HG02763 (cell line): ENCODE measurements at regions not wholly inside any gene's neighbourhood (a gene's known extent, or its start where the extent isn't known, plus 50 kb on each side); places are given as distances from the start of the nearest gene placed in this dataset.

Source experiments
- ATAC-seq: cut with Tn5 transposase; IDR thresholded peaks from one replicate; pipeline ENCODE4 v1.9.1; 2021; ENCODE audit warnings: mild to moderate bottlenecking, moderate library complexity; ENCODE audit not compliant: unreplicated experiment

DNA sequence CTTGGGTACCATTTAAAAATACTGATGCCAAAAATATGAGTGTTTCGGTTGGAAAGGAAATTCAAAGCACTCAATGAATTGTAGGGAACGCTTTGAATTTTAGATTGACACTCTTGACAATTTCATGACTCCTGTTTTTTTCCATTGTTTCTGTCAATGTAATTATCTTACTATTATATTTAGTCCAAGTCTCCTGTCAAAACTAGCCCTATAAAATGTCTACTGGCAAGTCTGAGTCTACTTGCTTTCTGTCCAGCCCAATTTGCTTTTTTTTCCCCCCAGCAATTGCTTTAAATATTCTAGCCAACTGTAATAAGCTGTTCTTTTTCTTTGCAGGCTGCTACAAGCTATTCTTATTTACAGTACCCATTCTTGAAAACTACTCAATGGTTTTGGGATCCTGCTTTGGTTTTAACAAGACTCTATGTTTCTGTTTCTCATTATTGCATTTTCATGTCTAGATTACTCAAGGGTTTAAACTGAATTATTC, 1103.9 kb upstream of the GJE1 start:
- ATAC-seq, result no peak

DNA sequence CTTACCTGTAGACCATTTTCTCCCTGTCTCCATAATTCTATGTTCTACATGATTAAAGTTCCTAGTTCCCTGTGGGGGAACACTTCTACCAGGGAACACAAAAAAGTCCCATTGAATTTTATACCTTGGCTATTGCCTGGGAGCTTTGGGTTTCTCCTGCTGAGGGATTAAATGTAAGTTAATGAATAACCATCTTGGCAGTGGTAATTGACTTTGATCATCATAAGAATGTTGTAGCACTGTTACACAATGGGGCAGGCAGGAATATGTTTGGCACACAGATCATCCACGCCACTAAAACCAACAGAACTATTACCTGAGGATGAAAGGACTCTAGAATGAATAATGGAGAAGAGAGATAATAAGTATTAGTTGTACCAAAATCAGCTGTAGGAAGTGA, 1106.2 kb upstream of the GJE1 start:
- no peak for ATAC-seq

DNA sequence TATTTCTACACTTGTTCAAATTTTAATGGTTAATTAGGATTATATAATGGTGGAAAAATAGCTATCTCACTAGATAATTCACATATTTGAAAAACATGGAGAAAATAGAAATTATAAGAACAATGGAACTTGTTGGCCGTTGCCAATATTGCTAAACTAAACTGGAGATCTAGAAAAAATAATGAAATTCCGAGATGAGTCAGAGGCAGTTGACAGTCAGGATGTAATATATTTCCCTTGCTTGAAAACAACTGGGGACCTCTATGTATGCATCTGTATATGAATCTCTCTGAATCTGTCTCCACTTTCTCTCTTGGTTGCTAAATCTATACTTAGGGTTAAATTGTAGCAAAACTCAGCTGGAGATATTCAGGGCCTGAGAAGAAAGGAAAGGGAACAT, 1108.2 kb upstream of the GJE1 start:
- no peak for ATAC-seq

- ATAC-seq, result no peak
These were observed 1114.8 kb upstream of the GJE1 start for GRCh38 chr6:141017941-141018340.

DNA sequence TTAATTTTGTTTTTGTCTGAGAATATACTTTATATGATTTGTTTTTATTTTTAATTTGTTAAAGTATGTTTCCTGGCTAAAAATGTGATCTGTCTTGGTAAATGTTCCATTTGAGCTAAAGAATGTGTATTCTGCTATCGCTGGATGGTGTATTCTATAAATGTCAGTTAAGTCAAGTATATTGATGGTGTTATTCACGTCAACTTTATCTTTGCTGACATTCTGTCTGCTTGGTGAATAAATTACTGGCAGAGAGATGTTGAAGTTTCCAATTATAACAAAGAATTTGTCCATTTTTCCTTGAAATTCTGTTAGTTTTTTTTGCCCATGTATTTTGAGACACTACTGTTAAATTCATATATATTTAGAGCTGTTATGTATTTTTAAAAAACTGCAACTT, 1131.8 kb upstream of the GJE1 start:
- ATAC-seq, result no peak

DNA sequence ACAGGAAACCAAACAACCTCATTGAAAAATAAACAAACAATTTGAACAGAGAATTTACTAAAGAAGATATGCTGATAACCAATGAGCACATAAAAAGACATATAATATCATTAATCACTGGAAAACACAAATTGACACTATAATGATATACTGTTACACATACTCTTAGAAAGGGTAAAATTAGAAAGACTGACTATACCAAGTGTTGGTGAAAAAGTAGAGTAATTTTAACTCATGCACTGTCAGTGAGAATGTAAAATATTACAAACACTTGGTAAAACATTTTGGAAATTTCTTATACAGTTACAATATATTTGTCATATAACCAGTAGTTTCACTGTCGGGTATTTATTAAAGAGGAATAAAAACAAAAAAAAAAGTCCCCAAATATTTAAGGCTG, 1139.2 kb upstream of the GJE1 start:
- no peak for ATAC-seq

DNA sequence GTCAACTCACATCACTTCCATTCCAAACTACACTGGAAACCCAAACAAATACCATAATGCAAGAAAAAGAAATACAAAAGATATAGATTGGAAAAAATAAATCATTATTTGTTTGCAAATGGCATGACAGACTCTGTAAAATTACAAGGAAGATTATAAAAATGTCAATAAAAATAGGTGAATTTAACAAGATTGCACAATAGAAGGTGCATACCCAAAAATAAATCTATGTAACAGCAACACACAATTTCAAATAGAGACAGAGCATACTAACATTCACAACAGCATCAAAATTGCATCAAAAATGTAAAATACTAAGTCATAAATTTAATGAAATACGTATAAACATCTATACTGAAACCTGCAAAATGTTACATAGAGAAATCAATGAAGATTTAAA, 1140.0 kb upstream of the GJE1 start:
- ATAC-seq, result no peak

DNA sequence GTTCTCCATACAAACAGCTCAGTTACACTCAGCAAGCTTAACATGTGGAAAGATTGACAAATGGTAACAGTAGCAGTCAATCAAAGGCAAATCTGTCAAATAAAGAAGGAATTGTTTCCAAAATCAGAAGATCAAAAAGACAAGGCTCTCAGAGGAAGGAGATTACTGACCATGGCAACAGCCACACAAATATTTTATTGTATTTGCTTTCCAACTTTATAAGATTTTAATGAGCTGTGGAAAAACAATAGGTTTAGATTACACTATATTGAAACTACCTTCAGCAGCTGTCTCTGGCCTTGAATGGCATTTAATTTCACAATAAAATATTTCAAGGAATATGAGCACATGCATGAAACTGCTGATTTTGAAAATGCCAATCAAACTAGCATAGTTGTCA, 1143.9 kb upstream of the GJE1 start:
- ATAC-seq, result no peak

GRCh38 chr6:140987364-140988155, 1145.2 kb upstream of the GJE1 start:
- ATAC-seq, result no peak

DNA sequence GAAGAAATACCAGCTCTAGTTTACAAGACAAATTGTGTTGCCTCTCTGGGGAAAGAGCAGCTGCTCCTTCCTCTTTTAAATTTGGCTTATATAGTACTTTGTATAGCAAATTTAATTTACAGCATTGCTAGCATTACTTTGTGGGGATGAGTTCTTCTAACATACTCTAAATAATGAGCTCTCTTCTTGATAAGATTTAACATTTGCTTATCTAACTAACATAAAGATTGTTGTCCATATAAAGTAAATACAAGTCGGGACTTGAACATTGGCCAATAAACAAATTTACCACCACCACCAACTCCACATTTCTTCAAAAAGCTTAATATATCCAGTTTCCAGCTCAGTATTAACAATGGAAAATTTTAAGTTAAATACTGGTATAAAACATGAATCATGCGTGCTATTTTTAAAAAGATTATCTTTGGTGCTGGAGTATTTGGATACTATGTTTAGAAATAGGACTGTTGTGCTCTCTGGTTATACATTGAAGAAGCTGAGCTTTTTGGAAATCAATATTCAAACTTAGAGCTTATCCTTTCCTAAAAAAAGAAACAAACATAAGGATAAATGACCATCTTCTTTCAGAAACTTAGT, 1146.9 kb upstream of the GJE1 start:
- ATAC-seq, result no peak

DNA sequence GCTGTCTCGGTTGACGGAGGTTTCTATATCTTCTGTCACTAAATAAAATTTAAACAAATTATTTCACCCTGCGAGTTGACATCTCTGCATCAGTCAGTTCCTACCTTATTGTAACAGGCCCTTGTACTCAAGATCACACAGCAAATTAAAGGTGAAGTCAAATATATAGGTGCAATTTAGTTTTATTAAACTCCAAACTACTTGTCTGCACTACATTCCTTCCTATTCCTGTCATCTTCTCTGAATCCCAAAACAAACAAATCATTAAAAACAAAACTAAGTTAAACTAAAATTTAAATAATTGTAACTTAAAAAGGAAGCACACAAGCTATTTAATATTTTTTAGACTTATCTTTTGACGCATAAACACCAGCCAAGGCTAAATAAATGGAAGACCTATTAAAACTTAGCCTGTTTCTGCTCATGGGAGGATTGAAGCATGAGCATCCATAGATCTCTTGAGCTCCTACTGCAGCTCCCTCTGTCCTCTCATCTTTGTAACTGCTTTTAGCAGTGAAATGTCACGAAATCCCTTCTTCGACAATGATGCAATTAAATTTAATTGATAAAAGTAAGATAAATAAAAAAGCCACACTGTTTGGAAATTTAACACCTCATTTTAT, 1152.3 kb upstream of the GJE1 start:
- no peak for ATAC-seq

DNA sequence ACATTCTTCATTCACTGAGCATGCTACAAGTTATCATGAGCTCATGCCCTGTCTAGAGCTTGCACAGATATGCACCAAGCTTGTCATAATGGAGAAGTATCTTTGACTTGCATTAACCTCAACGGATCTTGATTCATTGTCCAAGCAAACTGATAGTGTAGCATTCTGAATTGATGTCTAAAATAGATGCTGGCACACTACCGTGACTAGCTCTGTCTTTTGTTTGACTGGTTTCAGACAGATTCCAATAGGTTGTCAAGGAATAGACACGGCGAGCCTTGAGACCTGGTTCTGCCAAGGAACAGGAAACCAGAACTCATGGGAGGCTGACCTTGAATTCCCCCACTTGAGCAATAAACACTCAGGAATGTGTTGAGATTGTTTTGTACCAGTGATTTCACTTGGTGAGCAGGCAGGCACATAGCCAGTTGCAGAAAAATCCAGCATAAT, 1153.1 kb upstream of the GJE1 start:
- ATAC-seq, result no peak

- no peak for ATAC-seq
These were observed 1155.3 kb upstream of the GJE1 start for GRCh38 chr6:140977403-140977802.

GRCh38 chr6:140976806-140977205, 1155.9 kb upstream of the GJE1 start:
- no peak for ATAC-seq

GRCh38 chr6:140970485-140970884, 1162.2 kb upstream of the GJE1 start:
- ATAC-seq, result no peak

DNA sequence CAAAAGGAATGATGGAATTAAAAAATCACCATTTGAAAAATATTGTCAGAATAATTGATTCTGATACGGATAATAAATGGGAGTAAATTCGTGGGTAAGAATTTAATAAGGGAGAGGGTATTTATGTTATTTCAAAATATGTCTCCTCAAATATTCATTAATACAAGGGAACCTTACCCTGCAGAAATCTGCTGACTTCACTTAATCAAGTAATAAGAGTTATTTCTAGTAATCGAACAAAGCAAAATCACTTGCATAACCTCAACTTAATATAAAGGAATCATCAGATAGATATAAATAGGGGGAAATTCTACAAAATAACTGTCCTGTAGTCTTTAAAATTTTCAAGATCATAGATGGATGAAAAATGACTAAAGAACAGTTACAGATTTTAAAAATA, 1164.7 kb upstream of the GJE1 start:
- ATAC-seq, result no peak

GRCh38 chr6:140966676-140967075, 1166.0 kb upstream of the GJE1 start:
- ATAC-seq, result no peak

- ATAC-seq, result no peak
These were observed 1172.2 kb upstream of the GJE1 start for GRCh38 chr6:140960566-140960965.

GRCh38 chr6:140957386-140957785, 1175.3 kb upstream of the GJE1 start:
- no peak for ATAC-seq

DNA sequence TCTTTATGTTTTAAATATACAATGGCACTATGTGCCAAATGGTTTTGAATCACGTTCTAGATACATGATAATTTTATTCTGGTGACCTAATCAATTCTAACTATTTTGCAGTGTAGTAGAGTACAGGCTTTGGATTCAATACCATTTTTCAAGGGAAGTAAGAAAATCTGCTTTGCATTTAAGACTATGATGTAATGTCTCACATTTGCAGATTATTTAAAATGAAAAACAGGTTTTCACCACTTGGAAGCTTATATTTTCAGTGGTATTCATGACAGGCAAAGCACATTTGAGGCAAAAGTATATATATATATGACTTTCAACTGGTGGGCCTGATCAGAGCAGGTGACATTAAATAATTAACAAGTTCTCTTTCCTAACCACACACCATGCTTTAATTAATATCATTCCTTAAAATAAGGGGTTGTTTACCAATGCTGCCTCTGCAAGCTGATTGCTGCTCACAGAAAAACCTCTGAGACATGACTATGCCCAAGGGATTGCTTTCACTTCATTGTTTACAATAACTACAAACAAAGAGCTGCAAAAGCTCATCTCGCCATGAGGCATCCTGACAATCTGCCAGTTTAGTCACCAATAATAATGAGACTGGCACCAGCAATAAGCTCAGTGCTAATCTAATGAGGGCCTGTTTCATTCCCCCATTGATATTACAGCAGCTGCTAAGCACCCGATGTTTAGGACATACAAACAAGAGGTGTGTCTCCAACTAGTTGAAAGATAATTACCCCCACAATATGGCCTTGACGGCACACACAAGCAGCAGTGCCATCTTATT, 1176.0 kb upstream of the GJE1 start:
- ATAC-seq, result no peak

GRCh38 chr6:140940251-140940925, 1192.3 kb upstream of the GJE1 start:
- ATAC-seq, result no peak
